ENCODE measurements at regions not wholly inside any gene's neighbourhood (a gene's known extent, or its start where the extent isn't known, plus 50 kb on each side); places are given as distances from the start of the nearest gene placed in this dataset.

- Mint-ChIP-seq H3K27ac (no peak overlapping the region), H3K9me3 (no peaks in the 10 kb centered on the region), H3K27me3 (ENCODE audit: low read depth, poor library complexity) (no peaks in the 10 kb centered on the region), H3K4me1 (no peaks in the 10 kb centered on the region), H3K4me3 (no peak overlapping the region), H3K36me3 (ENCODE audit: low read depth) (no peaks in the 10 kb centered on the region)
- no peak for TF ChIP-seq CTCF (IDR thresholded peaks at IDR 0.05)
- DNase-seq, result no peak
Observed at GRCh38 chr11:41978945-41979344, 519.5 kb upstream of the LRRC4C start.

- H3K4me1 Mint-ChIP-seq, result no peaks in the 10 kb centered on the region
- no peaks in the 10 kb centered on the region for H3K9me3 Mint-ChIP-seq
Observed at GRCh38 chr11:41980741-41981140, 521.3 kb upstream of the LRRC4C start.

GRCh38 chr11:41982276-41982675 lies 522.8 kb upstream of the LRRC4C start:
- H3K4me3 Mint-ChIP-seq, result no peak overlapping the region
- no peak for DNase-seq
- H3K27me3 Mint-ChIP-seq (ENCODE audit: low read depth, poor library complexity), result no peaks in the 10 kb centered on the region
- H3K9me3 Mint-ChIP-seq, result no peaks in the 10 kb centered on the region
- no peaks in the 10 kb centered on the region for H3K36me3 Mint-ChIP-seq (ENCODE audit: low read depth)
- no peak for TF ChIP-seq CTCF (IDR thresholded peaks at IDR 0.05)
- no peak overlapping the region for H3K27ac Mint-ChIP-seq
- no peaks in the 10 kb centered on the region for H3K4me1 Mint-ChIP-seq

More at GRCh38 chr11:41980741-41981140, 521.3 kb upstream of the LRRC4C start:
- Mint-ChIP-seq H3K27ac (no peak overlapping the region), H3K4me3 (no peak overlapping the region), H3K27me3 (ENCODE audit: low read depth, poor library complexity) (no peaks in the 10 kb centered on the region), H3K36me3 (ENCODE audit: low read depth) (no peaks in the 10 kb centered on the region)
- DNase-seq, result no peak
- TF ChIP-seq CTCF (IDR thresholded peaks at IDR 0.05), result no peak

- H3K27me3 Mint-ChIP-seq (ENCODE audit: low read depth, poor library complexity), result no peaks in the 10 kb centered on the region
- no peaks in the 10 kb centered on the region for H3K4me1 Mint-ChIP-seq
- no peaks in the 10 kb centered on the region for H3K9me3 Mint-ChIP-seq
- H3K4me3 Mint-ChIP-seq, result no peak overlapping the region
- H3K27ac Mint-ChIP-seq, result no peak overlapping the region
- TF ChIP-seq CTCF (IDR thresholded peaks at IDR 0.05), result no peak
- H3K36me3 Mint-ChIP-seq (ENCODE audit: low read depth), result no peaks in the 10 kb centered on the region
- no peak for DNase-seq
Observed at GRCh38 chr11:41982975-41983374, 523.5 kb upstream of the LRRC4C start.

GRCh38 chr11:41983475-41983874 lies 524.0 kb upstream of the LRRC4C start:
- no peak for DNase-seq
- Mint-ChIP-seq H3K27me3 (ENCODE audit: low read depth, poor library complexity) (no peaks in the 10 kb centered on the region), H3K4me1 (no peaks in the 10 kb centered on the region), H3K4me3 (no peak overlapping the region), H3K27ac (no peak overlapping the region), H3K36me3 (ENCODE audit: low read depth) (no peaks in the 10 kb centered on the region), H3K9me3 (no peaks in the 10 kb centered on the region)
- TF ChIP-seq CTCF (IDR thresholded peaks at IDR 0.05), result no peak

- no peaks in the 10 kb centered on the region for H3K27me3 Mint-ChIP-seq (ENCODE audit: low read depth, poor library complexity)
Observed at GRCh38 chr11:41984023-41984422, 524.6 kb upstream of the LRRC4C start.

More at GRCh38 chr11:41984023-41984422, 524.6 kb upstream of the LRRC4C start:
- H3K9me3 Mint-ChIP-seq, result no peaks in the 10 kb centered on the region
- TF ChIP-seq CTCF (IDR thresholded peaks at IDR 0.05), result no peak
- H3K4me3 Mint-ChIP-seq, result no peak overlapping the region
- no peaks in the 10 kb centered on the region for H3K4me1 Mint-ChIP-seq
- no peak for DNase-seq
- H3K36me3 Mint-ChIP-seq (ENCODE audit: low read depth), result no peaks in the 10 kb centered on the region
- H3K27ac Mint-ChIP-seq, result no peak overlapping the region
